GM20000 (cell line): ENCODE measurements at regions not wholly inside any gene's neighbourhood (a gene's known extent, or its start where the extent isn't known, plus 50 kb on each side); places are given as distances from the start of the nearest gene placed in this dataset.

Source experiments
- DNase-seq: peaks from one replicate; pipeline ENCODE4 v3.0.0; 2012; ENCODE audit warnings: low spot score
- TF ChIP-seq, protein P1 (sequence below): IDR thresholded peaks from 2 replicates; pipeline ENCODE4 v1.5.1; 2012; ENCODE audit warnings: mild to moderate bottlenecking, control low read depth; ENCODE audit errors: extremely low read depth, missing control alignments

DNA sequence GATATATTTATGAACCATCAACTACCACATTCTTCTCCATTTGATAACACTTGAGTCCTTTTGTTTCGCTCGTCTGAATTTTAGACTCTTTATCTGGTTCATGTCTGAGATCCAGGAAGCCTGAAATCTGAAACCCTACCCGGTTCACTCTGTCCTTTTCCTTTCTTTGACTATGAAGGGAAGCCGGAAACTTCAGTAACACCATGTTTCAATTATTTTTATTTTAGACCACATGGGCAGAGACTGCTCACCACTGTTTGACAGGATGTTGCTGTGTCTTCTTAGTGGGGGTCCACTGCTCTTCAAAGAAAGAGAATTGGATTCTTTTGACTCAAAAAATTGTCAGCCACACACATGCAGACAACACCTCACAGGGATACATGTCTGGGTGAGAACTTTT is 331.9 kb upstream of the FLRT2 start:
- TF ChIP-seq, protein P1, sequence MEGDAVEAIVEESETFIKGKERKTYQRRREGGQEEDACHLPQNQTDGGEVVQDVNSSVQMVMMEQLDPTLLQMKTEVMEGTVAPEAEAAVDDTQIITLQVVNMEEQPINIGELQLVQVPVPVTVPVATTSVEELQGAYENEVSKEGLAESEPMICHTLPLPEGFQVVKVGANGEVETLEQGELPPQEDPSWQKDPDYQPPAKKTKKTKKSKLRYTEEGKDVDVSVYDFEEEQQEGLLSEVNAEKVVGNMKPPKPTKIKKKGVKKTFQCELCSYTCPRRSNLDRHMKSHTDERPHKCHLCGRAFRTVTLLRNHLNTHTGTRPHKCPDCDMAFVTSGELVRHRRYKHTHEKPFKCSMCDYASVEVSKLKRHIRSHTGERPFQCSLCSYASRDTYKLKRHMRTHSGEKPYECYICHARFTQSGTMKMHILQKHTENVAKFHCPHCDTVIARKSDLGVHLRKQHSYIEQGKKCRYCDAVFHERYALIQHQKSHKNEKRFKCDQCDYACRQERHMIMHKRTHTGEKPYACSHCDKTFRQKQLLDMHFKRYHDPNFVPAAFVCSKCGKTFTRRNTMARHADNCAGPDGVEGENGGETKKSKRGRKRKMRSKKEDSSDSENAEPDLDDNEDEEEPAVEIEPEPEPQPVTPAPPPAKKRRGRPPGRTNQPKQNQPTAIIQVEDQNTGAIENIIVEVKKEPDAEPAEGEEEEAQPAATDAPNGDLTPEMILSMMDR: no peak
- no peak for DNase-seq

DNA sequence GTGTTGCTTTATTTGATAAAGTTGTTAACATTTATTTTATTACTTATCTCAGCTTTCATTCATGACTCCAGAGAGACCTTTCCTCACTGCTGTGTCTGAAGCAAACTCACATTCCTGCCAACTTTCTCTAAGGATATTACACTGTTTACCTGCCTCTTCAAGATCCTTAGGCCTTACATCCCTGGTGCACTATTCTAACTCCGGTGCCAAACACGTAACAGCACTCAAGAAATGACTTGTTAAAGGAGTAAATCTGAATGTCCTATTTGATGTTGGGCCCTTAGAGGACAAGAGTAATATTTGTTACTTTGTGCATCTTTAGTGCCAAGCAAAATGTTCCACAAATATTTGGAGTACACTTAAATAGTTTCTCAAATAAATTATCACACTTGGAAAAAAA is 324.1 kb upstream of the FLRT2 start:
- TF ChIP-seq, protein P1: no peak
- DNase-seq: no peak

DNA sequence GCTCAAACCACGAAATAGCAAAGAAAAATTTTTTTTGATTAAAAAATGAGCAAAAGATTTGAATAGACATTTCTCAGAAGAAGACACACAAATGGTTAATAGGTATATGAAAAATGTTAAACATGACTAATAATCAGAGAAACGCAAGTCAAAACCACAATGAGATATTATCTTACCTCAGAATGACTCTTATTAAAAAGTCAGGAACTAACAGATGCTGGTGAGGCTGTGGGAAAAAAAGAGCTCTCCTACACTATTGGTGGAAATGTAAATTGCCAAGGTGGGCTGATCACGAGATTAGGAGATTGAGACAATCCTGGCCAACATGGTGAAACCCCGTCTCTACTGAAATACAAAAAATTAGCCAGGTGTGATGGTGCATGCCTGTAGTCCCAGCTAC is 315.5 kb upstream of the FLRT2 start:
- no peak for DNase-seq

DNA sequence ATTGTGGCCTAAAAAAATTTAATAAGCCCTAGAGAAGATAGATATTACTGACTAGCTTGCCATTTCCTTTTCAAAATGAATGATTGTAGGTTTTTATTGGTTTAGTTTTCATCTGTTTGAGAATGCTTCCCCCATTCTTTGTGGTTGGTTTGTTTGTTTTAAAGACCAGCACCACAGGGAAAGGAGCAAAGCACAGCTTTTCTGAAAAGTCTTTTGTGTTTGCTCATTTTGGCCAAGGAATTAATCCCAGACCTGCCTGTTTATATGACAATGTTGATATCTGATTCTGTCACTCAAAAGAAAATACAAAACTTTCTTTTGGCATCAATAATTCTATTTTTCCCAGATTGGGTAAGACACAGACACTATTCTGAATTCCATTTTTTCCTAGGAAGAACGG is 312.5 kb upstream of the FLRT2 start:
- DNase-seq: no peak
- TF ChIP-seq, protein P1: no peak

More for the DNA sequence above, 315.5 kb upstream of the FLRT2 start:
- TF ChIP-seq, protein P1: no peak

DNA sequence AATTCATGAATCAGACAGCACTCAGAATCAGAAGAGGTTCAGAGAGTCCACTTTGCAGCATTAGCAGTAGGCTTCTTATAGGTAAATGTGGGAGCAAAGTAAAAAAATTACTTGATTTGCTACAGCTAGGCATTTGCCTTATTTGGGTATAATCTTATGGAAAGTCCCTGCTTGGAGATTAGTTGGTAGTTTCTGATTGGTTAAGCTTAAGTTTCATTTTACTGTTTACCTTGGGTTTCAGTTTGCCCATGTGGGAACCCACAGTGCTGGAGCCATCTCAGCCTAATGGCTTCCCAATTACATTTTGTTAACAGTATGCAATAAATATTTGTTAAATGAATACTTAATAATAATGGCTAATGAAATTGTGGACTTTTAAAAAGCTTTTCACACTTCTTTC is 311.0 kb upstream of the FLRT2 start:
- TF ChIP-seq, protein P1: no peak
- no peak for DNase-seq

DNA sequence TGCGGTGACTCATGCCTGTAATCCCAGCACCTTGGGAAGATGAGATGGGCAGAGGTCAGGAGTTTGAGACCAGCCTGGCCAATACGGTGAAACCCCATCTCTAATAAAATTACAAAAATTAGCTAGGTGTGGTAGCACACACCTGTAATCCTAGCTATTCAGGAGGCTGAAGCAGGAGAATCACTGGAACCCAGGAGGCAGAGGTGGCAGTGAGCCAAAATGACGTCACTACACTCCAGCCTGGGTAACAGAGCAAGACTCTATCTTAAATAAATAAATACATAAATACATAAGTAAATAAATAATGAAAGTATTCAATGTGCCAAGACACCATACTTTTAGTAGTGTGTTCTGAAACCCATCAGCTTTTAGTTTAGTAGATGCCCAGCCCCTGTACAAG is 308.1 kb upstream of the FLRT2 start:
- DNase-seq: no peak
- TF ChIP-seq, protein P1: no peak

DNA sequence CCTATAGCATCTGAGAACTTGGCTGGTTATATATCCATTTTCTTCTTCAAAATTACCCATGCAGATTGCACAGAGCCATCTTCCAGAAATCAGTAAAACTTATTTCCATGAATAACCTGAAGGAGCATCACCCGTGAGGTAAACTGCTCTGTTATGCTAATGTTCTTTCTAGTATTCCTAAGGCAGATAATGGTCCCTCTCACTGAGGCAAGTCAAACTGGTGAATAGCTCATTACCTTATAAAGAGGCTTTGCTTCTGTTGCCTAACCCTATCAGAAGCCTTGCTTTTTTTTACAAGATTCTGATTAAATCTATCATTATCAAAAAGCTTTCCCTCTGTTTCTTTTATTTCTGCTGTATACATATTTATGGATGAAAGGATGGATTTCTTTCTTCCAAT is 307.6 kb upstream of the FLRT2 start:
- no peak for DNase-seq
- TF ChIP-seq, protein P1: no peak
